ENCODE measurements at regions not wholly inside any gene's neighbourhood (a gene's known extent, or its start where the extent isn't known, plus 50 kb on each side); places are given as distances from the start of the nearest gene placed in this dataset.

GRCh38 chr2:7887441-7887840 is 794.4 kb upstream of the ID2 start:
- no peak for DNase-seq (ENCODE audit: low read depth in 2 of 2)

GRCh38 chr2:7888876-7889275 is 793.0 kb upstream of the ID2 start:
- no peak for DNase-seq (ENCODE audit: low read depth in 2 of 2)

GRCh38 chr2:7891312-7891711 is 790.5 kb upstream of the ID2 start:
- DNase-seq (ENCODE audit: low read depth in 2 of 2): no peak

DNA sequence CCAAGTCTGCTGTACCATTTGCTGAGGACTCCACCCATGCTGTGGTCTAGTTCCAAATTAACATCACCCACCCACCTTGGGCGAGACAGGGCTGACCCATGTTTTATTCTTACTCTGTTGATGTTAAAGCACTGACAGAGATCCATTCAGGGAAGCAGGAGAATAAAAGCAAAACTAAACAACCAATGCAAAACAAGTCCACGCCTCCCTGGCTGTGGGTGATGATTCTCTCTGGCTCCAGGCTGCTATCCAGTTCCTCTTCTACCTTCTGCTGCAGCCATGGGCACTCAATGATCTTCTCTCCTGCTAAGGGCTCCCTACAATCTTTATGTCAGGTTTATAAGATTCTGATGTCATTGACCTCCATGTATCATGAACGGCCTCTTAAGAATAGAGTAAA is 786.6 kb upstream of the ID2 start:
- DNase-seq (ENCODE audit: low read depth in 2 of 2): no peak

DNA sequence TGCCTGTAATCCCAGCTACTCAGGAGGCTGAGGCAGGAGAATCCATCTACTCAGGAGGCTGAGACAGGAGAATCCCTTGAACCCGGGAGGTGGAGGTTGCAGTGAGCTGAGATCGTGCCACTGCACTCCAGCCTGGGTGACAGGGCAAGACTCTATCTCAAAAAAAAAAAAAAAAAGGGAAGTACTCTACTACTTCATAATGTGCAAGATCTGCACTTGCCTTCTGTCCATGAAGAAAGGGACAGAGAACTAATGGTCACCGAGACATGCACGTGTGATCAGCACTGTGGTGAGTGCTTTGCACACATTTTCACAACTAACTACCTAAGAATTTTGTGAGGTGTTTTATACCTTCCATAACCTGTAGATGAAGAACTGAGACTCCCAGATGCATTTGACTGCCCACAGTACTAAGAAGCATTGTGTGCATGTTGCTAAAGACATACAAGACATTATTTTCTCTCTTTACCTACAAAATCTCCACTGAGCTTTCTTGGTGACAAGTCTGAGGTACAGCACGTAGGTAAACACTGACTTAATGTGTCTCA is 784.8 kb upstream of the ID2 start:
- DNase-seq (ENCODE audit: low read depth in 2 of 2): no peak

GRCh38 chr2:7899241-7899640 is 782.6 kb upstream of the ID2 start:
- no peak for DNase-seq (ENCODE audit: low read depth in 2 of 2)

- DNase-seq (ENCODE audit: low read depth in 2 of 2): no peak
These were observed 781.9 kb upstream of the ID2 start for GRCh38 chr2:7899923-7900322.

DNA sequence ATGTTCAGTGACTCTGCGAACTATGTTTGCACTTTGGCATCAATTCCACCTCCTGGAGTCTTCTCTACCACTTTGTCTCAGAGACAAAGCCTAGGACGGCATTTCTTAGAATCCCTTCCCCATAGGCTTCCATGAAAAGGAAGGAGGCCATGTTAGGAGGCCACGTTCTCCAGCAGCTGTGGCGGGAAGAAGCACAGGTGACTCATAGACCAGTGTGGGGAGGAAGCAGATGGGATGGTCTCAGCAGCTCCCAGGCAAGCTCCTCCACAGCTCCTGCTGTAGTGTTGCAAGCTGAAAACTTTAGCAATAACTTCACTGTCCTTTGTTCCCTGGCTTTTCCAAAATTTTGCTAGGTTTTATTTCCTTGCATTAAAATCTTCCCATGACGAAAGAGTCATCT is 781.3 kb upstream of the ID2 start:
- DNase-seq (ENCODE audit: low read depth in 2 of 2): no peak

GRCh38 chr2:7902251-7902765 is 779.5 kb upstream of the ID2 start:
- no peak for DNase-seq (ENCODE audit: low read depth in 2 of 2)

DNA sequence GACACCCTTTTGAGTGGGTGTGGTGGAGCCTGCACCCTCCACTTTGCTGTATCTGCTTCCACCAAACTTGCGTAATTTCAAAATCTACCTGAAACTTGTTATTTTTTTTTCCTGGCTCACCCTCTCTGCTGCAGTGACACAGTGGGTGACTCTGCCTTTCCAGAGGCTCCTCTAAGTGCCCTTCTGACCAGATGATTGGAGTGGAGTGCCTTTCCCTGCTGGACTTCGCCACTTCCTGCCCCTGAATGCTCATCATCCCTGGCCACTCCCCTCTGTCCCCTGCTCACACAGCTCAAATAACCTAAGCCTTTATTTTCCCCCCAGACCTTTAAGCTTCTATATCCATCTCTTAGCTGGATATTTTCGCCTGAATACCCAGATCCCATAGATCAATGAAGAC is 777.5 kb upstream of the ID2 start:
- no peak for DNase-seq (ENCODE audit: low read depth in 2 of 2)

- no peak for DNase-seq (ENCODE audit: low read depth in 2 of 2)
These were observed 776.1 kb upstream of the ID2 start for GRCh38 chr2:7905756-7906155.

DNA sequence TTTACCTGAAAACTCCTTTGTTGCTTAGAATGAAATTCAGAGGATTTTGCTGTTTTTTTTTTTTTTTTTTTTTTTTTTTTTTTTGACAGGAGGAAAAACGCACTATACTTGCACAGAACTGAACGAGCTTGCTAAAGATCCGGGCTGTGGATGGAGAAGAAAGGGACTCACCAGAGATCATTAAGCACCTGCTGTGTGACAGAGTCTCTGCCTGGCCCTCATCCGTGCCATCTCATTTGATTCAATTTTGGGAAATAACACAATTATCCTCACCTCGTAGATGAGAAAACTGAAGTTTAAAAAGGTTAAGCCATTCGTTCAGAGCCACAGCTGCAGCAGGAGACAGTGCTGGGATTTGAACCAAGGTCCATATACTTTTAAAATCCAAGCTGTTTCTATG is 775.4 kb upstream of the ID2 start:
- DNase-seq (ENCODE audit: low read depth in 2 of 2): no peak

GRCh38 chr2:7907041-7907440 is 774.8 kb upstream of the ID2 start:
- no peak for DNase-seq (ENCODE audit: low read depth in 2 of 2)

GRCh38 chr2:7910752-7911151 is 771.1 kb upstream of the ID2 start:
- no peak for DNase-seq (ENCODE audit: low read depth in 2 of 2)

- DNase-seq (ENCODE audit: low read depth in 2 of 2): no peak
These were observed 770.7 kb upstream of the ID2 start for GRCh38 chr2:7911196-7911595.

DNA sequence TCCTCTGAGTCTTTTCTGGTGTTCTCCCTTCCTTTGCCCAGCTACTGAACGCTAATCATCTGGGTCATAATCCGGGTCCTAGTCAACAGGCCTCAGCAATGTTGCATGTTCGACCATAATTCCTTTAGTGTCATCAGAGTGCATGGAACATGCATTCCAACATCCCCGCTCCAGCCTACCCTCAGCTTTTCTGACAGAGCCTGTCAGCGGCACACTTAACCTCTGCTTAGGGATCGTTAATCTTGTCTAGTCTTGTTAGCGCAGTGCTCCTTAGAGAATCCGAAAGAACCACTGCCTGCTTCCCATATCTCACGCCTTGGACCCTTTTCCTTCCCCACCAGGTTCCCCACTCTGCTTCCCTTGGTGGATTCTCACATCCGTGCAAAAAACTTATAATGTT is 767.9 kb upstream of the ID2 start:
- no peak for DNase-seq (ENCODE audit: low read depth in 2 of 2)

- DNase-seq (ENCODE audit: low read depth in 2 of 2): no peak
These were observed 766.4 kb upstream of the ID2 start for GRCh38 chr2:7915302-7916091.

- DNase-seq (ENCODE audit: low read depth in 2 of 2): no peak
These were observed 765.2 kb upstream of the ID2 start for GRCh38 chr2:7916670-7917069.

- DNase-seq (ENCODE audit: low read depth in 2 of 2): no peak
These were observed 762.3 kb upstream of the ID2 start for GRCh38 chr2:7919510-7919909.

- no peak for DNase-seq (ENCODE audit: low read depth in 2 of 2)
These were observed 757.7 kb upstream of the ID2 start for GRCh38 chr2:7924023-7924762.

DNA sequence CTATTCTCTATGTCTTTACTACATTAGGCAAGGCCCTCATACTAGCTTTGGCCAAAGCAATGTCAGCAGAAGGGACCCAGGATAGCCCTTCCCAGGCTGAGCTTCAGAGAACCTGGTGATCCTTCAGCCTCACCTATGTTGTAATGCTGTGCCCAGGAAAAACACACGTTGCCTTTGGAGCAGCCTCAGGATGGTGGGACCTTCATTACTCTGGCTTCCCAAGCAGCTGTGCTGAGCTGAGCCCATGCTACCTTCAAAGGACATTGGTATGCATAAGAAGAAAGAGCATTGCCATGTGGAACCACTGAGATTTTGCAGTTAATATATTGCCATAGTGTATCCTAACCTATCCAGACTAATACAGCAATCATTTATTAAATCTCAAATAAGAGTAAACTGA is 756.4 kb upstream of the ID2 start:
- no peak for DNase-seq (ENCODE audit: low read depth in 2 of 2)

DNA sequence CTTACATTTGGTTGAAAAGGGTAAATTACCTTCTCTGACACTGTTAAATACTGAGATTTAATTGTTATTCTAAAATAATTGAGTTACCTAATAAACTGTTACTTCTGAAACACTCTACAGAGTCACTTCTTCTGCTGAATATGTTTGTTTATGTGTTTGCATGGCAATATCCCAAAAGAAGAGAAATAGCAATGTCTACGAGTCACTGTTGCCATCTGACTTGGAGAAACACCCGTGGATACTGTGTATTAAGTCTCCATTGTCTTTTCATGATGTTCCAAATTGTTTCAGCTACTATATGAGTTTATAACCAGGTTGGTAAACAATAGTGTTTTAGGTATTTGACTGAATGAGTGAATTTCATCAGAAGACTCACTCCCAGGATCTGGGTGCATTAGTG is 754.2 kb upstream of the ID2 start:
- DNase-seq (ENCODE audit: low read depth in 2 of 2): no peak

DNA sequence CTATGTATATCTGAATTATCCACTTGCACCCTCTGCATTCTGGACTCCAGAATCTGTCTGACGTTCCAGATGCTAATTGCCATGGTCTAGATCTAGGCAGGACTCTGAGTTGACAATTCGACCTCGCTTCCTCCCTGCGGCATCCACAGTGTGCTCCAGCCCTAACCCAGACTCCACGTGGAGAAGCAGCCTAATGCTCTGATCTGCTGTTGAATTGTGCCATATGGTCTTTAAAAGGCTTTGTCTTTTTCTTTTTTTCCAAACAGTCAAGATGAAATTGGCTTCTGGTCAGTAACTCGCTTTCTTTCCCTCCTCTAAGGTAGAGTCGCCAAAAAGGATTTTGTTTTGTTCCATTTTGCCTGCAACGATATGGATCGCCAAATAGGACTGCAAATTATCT is 752.6 kb upstream of the ID2 start:
- no peak for DNase-seq (ENCODE audit: low read depth in 2 of 2)
